GM21367 (cell line): ENCODE measurements at regions not wholly inside any gene's neighbourhood (a gene's known extent, or its start where the extent isn't known, plus 50 kb on each side); places are given as distances from the start of the nearest gene placed in this dataset.

Source experiments
- ATAC-seq: cut with Tn5 transposase; IDR thresholded peaks from one replicate; pipeline ENCODE4 v1.9.1; 2021; ENCODE audit not compliant: unreplicated experiment

DNA sequence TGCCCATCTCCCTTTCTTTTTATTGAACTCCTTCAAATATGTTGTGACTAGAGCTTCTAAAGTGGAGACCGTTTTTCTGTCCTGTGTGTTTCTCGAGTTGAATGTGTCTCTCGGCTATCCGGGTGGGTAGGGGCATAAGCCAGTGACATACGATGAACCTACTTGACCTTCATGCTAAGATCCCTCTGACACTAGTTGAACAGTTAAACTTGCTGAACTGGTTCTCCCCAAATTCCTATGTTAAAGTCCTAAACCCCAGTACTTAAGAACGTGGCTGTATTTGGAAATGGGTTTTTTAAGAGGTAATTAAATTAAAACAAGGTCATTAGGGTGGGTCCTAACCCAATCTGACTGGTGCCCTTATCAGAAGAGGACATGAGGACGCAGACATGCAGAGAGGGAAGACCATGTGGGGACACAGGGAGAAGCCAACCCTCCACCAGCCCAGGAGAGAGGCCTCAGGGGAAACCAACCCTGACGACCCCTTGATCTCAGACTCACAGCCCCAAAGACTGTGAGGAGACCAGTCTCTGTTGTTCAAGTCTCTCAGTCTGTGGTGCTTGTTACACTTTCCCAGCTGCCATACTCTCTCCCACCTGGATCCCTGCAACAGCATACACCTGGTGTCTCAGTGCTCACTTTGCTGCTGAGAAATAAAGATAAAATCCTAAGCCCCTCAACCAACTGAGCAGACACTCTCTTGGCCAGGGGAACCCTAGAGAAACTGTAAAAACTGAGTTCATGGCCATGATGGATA lies 208.4 kb downstream of the MYLK4 start:
- no peak for ATAC-seq

- ATAC-seq: no peak
Observed at GRCh38 chr6:2536451-2536850, 214.3 kb downstream of the MYLK4 start.

DNA sequence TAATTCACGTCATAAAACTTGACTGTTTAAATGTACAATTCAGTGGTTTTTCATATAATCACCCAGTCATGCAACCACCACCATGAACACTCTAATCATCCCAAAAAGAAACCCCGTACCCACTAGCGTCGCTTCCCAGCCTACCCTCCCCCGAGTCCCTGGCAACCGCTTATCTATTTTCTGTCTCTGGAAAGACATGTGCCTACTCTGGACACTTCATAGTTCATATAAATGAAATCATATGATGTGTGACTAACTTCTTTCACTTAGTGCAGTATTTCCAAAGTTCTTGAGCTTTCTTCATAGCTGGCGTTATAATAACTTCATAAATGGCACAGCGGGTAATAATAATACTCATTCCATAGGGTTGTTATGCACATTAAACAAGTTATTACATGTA lies 215.2 kb downstream of the MYLK4 start:
- ATAC-seq: no peak

- ATAC-seq: no peak
Observed at GRCh38 chr6:2534406-2535042, 216.2 kb downstream of the MYLK4 start.

GRCh38 chr6:2531426-2532215 lies 219.1 kb downstream of the MYLK4 start:
- ATAC-seq: no peak

GRCh38 chr6:2529211-2529719 lies 221.5 kb downstream of the MYLK4 start:
- no peak for ATAC-seq

- no peak for ATAC-seq
Observed at GRCh38 chr6:2528156-2528555, 222.6 kb downstream of the MYLK4 start.

GRCh38 chr6:2526766-2527165 lies 224.0 kb downstream of the MYLK4 start:
- no peak for ATAC-seq

DNA sequence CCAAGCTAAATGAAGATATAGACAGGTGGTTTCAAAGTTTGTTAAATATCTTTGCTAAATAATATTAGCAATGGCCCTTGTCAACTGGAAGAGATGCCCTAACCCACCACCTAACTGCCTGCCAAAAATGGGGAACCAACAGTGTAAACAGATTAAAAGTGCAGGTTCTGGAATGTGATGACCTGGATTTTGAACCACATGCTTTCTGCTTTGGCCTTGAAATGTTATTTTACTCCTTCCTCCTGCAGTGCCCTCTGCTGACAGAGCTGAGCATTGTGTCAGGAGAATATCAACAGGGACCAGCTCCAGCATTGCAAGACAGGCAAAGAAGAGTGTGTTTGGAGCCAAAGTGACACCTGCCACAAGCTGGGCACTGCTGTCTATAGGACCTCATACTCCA lies 226.6 kb downstream of the MYLK4 start:
- ATAC-seq: no peak

DNA sequence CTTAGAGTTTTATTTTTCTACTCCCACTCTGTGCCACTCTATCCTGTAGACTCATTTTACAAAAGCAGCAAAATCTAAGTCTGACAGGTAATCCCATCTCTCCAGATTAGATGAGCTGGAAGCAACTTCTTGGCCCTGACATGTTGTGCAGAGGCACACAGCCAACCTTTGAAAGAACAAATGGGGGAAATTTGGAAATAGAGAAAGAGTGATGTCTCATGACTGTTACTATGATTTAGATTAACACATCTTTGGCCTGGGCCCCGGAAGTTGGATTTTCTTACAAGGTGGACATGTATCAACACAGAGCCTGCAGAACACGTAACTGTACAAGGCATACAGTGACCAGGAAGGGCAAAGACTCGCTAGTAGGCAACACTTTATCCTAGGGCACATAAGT lies 227.7 kb downstream of the MYLK4 start:
- ATAC-seq: no peak

DNA sequence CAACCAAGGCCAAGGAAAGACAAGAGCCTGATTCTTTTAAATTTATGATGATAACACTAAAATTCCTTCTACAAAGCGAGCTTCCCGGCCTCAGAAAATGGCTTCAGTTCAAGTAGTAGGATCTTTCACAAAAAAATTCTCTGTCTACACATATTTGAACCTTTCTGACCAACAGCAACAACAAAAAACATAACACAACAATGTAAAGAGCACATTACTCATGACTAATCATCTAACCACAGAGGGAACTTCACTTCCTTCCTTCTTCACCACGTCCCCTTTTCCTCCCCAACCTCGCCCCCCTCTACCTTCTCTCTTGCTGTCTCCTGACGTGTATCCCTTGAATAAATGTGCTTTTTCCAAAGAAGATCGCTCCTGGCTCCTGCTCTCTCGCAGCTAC lies 228.2 kb downstream of the MYLK4 start:
- no peak for ATAC-seq

DNA sequence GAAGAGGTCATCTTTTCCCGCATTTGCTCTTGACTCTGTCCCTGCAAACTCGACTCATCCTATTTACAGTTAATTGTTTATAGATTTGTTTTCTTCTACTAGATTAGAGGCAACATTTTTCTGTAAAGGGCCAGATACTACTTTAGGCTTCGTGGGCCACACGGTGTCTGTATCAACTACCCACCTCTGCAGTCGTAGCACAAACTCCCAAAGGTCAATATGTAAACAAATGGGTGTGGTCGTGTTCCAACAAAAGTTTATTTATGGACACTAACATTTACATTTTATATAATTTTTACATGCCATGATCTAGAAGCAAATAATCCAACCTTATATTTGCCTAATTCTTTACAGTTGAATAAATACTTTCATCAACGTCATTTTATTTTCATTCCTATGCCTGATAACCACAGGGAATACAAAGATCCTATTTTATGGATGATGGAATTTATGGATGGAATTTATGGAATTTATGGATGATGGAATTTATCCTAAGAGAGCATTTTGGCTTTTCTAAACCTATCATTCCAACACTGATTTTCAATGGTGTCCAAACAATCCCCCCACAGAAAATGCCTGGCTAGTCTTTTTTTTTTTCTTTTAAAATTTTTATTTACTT lies 232.8 kb downstream of the MYLK4 start:
- ATAC-seq: no peak

GRCh38 chr6:2517401-2517800 lies 233.3 kb downstream of the MYLK4 start:
- no peak for ATAC-seq

DNA sequence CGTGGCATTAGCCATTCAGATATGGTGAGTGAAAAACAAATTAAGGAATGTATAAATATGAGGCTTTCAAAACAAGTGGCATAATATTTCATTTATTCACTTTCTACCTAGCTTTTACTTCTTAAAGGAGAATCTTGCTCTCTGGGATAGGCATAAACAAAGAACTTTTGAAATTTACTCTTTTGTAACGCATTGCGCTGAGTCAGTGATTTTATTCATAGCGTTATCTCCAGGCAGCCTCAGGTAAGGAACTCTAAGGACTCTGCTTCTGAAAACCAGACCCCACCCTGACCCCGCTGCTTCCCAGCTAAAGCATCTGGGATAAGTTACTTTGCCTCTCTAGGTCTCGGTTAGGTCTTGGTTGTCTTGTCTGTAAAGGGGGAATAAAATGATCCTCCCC lies 234.7 kb downstream of the MYLK4 start:
- no peak for ATAC-seq

GRCh38 chr6:2514965-2515543 lies 235.7 kb downstream of the MYLK4 start:
- no peak for ATAC-seq

DNA sequence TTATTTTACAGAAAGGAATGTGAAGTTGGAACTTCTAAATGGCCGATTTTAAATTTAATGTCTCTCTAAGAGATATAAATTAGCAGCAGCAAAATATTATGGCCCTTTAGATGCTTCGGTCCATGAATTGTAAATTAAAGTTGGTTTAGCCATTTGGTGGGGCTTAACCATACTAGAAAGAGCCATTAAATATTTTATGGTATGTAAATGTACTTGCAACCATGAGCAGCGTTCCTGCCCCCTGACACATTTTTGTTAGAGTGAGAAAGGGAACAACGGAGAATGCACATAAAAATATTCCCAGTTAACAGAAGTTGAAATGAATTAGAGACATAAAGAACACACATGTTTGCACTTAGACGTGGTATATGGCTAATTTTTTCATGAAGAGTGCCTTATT lies 237.9 kb downstream of the MYLK4 start:
- no peak for ATAC-seq

DNA sequence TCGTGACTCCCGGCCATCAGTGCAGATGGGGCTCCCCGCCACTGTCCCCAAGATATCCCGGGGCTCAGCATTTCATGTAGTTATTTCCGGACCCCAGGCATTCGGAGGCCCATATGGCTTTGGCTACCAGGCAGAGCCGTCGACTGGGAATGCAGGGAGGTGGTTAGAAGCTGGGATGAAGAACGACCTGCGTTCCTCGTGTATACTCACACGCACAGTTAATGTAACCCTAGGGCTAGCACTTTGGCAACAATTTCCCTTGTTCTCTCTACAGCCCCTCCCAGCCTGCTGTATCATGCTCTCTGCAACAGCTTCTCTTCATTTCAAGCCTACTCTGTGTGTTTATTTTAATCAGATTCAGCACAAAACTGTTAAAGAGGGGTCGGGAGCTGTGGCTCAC lies 240.4 kb downstream of the MYLK4 start:
- no peak for ATAC-seq

DNA sequence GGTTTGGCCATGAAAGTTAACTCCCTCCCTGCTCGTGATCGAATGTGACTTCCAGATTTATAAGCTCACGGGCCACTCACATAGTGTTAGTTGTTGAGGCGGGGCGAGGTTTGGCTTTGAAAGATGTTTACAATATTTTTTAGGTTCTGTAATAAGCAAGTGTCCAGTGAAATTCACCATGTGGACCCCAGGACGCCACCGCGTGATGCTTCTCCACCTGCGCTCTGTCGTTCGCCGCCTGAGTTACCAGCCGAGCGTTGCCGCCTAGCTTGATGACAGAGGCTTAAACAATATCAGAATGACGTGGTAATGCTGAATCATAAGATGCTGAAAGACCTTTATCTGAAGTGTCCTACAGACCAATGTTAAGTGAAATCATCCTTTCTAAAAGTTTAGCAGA lies 241.0 kb downstream of the MYLK4 start:
- no peak for ATAC-seq

DNA sequence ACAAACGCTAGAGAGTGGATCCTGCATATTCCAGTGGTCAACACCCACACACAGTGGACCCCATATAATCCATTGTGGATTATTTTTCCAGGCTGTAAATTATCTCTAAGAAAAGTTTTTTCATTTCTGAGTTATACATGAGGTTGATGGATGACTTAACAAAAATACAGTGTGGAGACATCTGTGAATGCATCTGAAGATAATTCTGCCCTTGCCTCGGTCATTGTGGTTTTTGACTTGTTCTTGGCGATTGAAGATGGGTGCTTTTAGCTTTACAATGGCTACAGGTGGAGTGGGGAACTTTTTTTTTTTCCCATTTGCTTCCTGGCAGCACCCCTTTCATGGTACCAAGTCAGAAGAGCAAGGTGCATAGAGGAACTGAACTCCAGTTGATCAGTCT lies 242.7 kb downstream of the MYLK4 start:
- ATAC-seq: no peak

DNA sequence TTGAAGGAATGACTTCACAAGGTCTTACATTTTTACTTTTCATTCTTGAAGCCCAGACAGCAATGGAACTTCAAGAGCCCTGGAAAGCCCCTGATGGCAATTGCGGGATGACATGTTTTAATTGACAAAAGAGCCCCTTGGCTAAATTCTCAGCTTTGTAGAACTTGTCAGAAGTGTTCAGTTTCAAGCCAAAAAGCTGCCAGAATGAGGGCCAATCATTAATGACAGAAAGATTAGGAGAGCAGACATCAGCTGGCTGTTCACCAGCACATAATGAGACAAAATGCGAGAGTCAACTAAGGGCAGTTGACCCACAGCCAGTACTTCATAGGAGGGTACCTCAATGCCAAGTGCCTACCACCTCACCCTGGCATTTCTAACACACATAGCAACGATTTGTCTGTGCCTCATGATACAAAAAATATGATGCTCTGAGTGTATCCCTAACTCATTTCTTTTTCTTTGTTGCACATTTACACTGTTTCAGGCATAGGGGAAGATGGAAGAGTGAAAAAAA lies 243.1 kb downstream of the MYLK4 start:
- ATAC-seq: no peak

DNA sequence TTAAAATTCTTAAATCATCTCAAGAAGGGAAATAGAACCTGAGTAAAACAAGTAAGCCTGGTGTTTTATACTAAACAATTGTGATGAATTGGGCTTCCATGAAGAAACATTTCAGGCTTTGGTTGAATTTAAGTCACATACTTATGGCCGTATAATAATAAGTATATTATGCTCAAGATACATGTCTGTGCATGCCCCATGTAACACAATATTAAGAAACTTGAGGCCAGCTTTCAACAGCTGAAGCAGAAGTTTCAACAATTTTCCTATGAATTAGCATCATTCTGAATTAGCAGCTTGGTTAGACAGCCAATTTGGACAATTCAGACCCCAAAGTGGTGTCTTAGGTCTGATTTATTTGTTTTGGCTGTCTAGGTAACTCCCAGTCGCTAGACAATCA lies 243.7 kb downstream of the MYLK4 start:
- ATAC-seq: no peak
